ENCODE measurements at regions not wholly inside any gene's neighbourhood (a gene's known extent, or its start where the extent isn't known, plus 50 kb on each side); places are given as distances from the start of the nearest gene placed in this dataset.

GRCh38 chr10:36301539-36301938 lies 659.4 kb upstream of the FZD8 start:
- no peak for DNase-seq (ENCODE audit: low spot score)

DNA sequence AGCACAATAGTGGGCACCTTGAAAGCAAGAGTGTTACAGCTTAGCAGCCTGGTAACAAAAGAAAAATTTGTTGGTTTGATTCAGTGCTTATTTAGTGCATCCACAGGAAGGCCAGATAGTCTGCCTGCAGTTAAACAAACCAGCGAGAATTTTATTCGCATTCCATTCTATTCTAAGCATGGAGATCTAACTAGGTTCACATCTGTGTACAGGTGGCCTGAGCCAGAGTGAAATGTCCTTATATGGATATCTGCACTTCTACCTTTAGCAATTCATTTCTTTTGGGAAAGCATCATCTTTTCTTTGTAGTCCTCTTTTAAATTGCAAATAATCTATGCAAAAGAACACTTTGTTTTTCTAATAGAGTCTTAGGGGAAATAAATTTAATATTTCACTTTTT lies 659.0 kb upstream of the FZD8 start:
- DNase-seq (ENCODE audit: low spot score), result no peak

GRCh38 chr10:36283827-36284226 lies 641.7 kb upstream of the FZD8 start:
- DNase-seq (ENCODE audit: low spot score), result no peak

DNA sequence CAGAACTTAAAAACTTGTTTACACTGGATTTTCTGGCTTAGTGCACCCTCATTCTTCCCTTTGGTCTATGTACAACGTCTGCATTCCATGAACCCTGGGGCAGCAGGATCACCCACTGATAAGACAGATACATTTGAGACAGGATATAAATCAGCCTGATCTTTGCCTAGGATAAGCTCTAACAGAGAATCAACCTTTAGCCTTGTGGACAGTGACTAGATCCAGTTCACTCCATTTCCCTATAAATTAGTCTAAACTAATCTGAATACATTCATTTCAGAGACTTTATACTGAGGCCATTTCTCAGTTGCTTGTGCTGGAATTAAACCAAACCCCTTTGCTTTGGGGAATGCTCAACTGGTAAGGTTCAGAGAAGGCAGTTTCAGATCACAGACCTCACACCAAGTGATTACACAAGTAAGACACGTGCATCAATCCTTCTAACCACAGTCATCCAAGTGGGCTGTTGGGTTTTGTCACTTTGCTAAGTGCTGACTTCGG lies 639.8 kb upstream of the FZD8 start:
- peak; percentile 11 for DNase-seq (ENCODE audit: low spot score)

GRCh38 chr10:36280890-36281499 lies 638.9 kb upstream of the FZD8 start:
- DNase-seq (ENCODE audit: low spot score), result no peak

DNA sequence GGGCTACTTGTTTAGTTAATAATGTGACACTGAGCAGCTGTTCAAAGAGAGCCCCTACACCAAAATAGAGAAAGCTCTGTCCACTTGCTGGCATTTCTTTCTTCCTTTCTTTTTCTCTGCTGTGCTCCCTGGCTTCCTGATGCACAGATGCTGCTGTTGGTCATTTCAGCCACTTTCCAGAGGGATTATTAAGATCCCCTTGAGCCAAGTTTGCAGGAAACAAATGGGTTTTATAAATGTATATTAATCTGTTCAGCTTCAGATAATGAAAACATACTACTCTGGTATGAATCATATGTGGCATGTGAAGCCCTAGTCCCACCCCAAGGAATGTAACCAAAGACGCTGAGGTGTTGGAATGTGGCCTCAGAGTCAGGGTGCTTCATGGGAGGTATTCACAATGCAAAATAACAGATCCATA lies 638.2 kb upstream of the FZD8 start:
- DNase-seq (ENCODE audit: low spot score), result peak; percentile 33

DNA sequence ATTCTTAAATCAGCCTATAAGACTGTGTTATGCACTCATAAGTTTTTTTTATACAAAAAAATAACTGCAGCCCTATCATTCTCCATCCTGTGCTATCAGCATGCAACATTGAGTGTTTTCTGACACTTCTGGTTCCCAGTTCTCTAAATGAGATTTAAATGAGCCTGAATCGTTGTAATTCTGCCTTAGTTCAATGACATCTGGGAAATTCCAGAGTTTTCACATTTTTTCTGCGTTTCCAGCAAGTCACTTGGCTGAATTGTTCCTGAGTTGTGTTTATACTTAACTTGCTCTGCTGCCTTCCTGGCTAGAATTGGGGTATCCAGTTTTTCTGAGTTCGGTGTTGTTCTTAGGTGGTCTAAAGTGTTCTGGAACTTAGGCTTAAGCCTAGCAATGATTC lies 636.1 kb upstream of the FZD8 start:
- no peak for DNase-seq (ENCODE audit: low spot score)

GRCh38 chr10:36277459-36277858 lies 635.4 kb upstream of the FZD8 start:
- DNase-seq (ENCODE audit: low spot score), result no peak

GRCh38 chr10:36271627-36272340 lies 629.7 kb upstream of the FZD8 start:
- DNase-seq (ENCODE audit: low spot score), result no peak

DNA sequence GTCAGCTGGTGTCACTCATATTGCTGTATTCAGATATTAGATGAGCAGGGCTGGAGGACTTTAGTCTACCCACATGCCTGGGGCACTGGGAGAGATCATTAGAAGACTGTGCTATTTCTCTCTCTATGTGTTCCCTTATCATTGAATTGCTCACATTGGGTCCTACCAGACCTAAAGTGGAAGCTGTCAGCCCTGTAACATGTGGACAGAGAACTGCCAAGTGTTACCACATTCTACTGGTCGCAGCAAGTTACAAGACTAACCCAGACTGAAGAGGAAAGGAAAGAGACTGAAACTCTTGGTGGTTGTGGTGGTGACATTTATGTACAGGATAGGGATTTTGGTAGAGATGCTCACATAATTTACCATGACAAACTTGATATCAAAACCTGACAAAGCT lies 627.1 kb upstream of the FZD8 start:
- no peak for DNase-seq (ENCODE audit: low spot score)

- no peak for DNase-seq (ENCODE audit: low spot score)
These were observed 624.8 kb upstream of the FZD8 start for GRCh38 chr10:36266923-36267322.

- no peak for DNase-seq (ENCODE audit: low spot score)
These were observed 623.6 kb upstream of the FZD8 start for GRCh38 chr10:36265741-36266140.

GRCh38 chr10:36263871-36264270 lies 621.8 kb upstream of the FZD8 start:
- no peak for DNase-seq (ENCODE audit: low spot score)

DNA sequence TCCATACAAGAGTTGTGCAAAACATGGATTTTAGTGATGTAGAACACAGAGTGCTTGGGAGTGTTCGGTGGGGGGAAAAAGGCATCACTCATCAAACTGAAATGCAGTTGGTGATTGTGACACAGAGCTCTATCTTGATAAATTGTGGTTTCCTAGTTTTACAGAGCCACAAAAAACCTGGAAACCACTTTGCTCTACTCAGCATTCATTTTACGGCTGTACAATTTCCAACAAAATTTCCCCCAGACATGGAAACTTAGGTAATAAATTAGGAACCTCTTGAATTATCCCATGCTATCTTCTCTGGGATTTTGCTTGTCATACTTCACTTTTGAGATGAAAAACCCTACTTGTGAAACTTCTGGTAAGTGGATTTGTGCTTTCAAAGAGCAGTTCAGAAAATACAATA lies 614.9 kb upstream of the FZD8 start:
- peak; percentile 52 for DNase-seq (ENCODE audit: low spot score)

DNA sequence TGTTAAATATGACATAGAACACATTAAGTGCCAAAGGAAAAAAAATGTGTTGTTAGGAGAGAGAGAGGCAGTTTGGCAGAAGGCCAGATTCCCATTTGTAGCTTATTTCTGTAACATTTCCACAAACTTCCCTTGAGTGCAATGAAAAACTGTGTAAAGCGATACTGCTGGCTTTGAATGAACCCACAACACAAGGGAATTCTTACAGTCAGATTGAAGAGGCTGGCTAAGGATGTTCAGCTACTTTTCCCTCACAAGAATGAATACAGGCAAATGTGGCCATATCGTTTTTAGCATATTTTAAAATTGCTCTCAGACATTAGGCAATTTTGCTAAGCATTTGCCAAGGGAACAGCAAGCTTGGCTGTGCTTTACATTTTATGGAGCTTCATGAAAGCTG lies 614.1 kb upstream of the FZD8 start:
- DNase-seq (ENCODE audit: low spot score), result peak; percentile 4

- no peak for DNase-seq (ENCODE audit: low spot score)
These were observed 612.1 kb upstream of the FZD8 start for GRCh38 chr10:36254199-36254598.

DNA sequence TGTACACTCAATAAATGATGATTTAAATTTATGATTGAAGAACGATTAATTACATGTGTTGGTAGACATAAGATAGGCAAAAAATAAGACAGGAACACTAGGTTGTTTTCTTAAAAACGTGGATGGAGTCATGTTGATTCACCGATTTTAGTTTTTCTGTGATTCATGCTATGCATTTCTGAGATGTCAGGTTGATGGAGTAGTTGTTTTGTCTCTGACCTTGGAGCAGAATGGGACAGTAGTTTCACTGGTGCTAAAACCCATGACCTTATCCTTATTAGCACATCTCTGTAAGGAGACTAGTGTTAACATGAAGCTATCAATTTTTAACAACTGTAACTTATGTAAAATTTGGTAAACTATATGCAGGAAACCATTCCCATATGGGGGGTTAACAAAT lies 611.6 kb upstream of the FZD8 start:
- DNase-seq (ENCODE audit: low spot score), result no peak

DNA sequence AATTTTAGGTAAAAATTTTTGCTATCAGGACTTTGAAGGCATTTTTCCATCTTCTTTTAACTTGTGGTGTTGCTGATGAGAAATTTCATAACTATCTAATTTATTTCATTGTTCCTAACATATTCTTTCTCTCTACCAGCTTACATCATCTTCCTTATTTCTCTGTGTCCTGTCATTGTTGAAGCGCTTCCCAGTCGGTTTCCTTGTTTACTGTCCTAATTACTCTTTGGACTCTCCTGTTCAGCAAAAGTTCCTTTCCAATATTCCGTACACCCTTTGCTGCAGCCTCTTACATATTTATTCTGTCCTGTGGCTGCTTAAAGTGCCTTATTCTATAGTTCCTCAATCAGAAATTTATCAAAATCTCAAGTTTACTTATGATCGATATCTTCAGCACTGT lies 609.0 kb upstream of the FZD8 start:
- DNase-seq (ENCODE audit: low spot score), result no peak

- DNase-seq (ENCODE audit: low spot score), result peak; percentile 36
These were observed 606.3 kb upstream of the FZD8 start for GRCh38 chr10:36248304-36248981.

DNA sequence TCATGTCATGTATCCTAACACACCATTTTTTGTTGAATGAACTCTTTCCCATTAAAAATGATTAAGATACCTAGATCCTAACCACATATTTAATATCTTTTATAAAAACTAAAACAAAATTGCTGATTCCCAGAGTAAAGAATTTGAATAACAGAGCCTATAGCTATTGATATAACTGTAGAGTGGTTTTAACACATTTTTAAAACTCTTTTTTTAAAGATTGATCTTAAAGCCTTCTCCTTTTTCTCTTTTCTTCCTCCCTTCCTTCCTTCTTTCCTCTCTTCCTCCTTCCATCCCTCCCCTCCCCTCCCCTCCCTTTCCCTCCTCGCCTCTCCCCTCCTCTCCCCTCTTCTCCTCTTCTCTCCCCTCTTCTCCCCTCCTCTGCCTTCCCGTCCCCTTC lies 605.4 kb upstream of the FZD8 start:
- no peak for DNase-seq (ENCODE audit: low spot score)

GRCh38 chr10:36236931-36237330 lies 594.8 kb upstream of the FZD8 start:
- DNase-seq (ENCODE audit: low spot score), result no peak

DNA sequence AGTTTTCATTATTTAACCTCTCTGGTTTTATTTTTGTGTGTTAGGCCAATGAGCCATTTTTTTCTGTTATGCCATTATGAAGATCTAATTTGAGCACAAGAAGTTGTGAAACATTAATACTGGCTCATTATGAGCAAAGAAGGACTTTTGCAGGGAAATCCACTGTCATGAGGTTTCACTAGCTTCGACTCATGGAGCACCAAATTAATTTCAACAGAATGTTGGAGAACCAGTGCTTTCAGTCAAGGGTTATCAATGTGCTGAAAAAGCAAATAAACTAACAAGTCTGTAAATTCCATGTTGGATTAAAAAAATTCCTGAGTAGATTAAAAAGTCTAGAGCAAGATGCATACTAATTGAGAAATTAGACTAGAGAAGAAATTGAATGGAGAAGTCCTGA lies 594.2 kb upstream of the FZD8 start:
- no peak for DNase-seq (ENCODE audit: low spot score)

GRCh38 chr10:36232935-36233334 lies 590.8 kb upstream of the FZD8 start:
- DNase-seq (ENCODE audit: low spot score), result no peak
